H1 (cell line): ENCODE measurements at regions not wholly inside any gene's neighbourhood (a gene's known extent, or its start where the extent isn't known, plus 50 kb on each side); places are given as distances from the start of the nearest gene placed in this dataset.

ENCODE experiments used
- CTCF ChIA-PET: fragments of 300-600 bp; sonication (Branson Sonifier 250); formaldehyde crosslinking; loops from one replicate; lab custom pipeline; 2021; ENCODE audit not compliant: partially characterized antibody; lab: Charles Lee
- POLR2A ChIA-PET: fragments of 300-600 bp; sonication (Branson Sonifier 250); formaldehyde crosslinking; loops from one replicate; lab custom pipeline; 2021; ENCODE audit warnings: inconsistent platforms; ENCODE audit not compliant: partially characterized antibody; lab: Charles Lee
- DNase-seq, 2 experiments: peaks; one replicate each; pipeline versions ENCODE4 v3.0.0 to v3.0.0-alpha.2; 2010 to 2022; ENCODE audit warnings: low spot score in 2 of 2, low read depth in 1 of 2, mixed read lengths in 1 of 2
- FAIRE-seq: peaks from 2 replicates; lab custom pipeline; 2011; peaks lifted over from hg19 to GRCh38; lab: Jason Lieb, UNC
- H2AFZ ChIP-seq: 2 replicates; pipeline ENCODE4 v1.8.1; 2012; ENCODE audit warnings: low read length, inconsistent platforms
- H2AK5ac ChIP-seq: 2 replicates; pipeline ENCODE4 v1.6.1; 2013; ENCODE audit warnings: low read depth, low read length
- H2BK120ac ChIP-seq: replicated peaks from 2 replicates; pipeline ENCODE3; 2013; ENCODE audit warnings: low read depth, low read length, inconsistent platforms
- H2BK12ac ChIP-seq: 2 replicates; pipeline ENCODE4 v1.6.1; 2013; ENCODE audit warnings: low read depth, low read length
- H2BK15ac ChIP-seq: 2 replicates; pipeline ENCODE4 v1.6.1; 2013; ENCODE audit warnings: low read length
- H2BK20ac ChIP-seq: 2 replicates; pipeline ENCODE4 v1.6.1; 2013; ENCODE audit warnings: low read length
- H2BK5ac ChIP-seq: 2 replicates; pipeline ENCODE4 v1.6.1; 2013; ENCODE audit warnings: low read depth, low read length
- H3K14ac ChIP-seq: 2 replicates; pipeline ENCODE4 v1.6.1; 2013; ENCODE audit warnings: inconsistent platforms; ENCODE audit not compliant: insufficient read length
- H3K18ac ChIP-seq: 2 replicates; pipeline ENCODE4 v1.6.1; 2013; ENCODE audit warnings: low read length; ENCODE audit errors: extremely low read depth
- H3K23ac ChIP-seq: 2 replicates; pipeline ENCODE4 v1.6.1; 2013; ENCODE audit warnings: inconsistent platforms; ENCODE audit not compliant: insufficient read length
- H3K23me2 ChIP-seq: 2 replicates; pipeline ENCODE4 v1.6.1; 2013; ENCODE audit warnings: low read depth, low read length
- H3K27ac ChIP-seq: 2 replicates; pipeline ENCODE4 v1.6.1; 2011; ENCODE audit warnings: low read depth, low read length, inconsistent platforms
- H3K27me3 ChIP-seq, 4 experiments: replicated peaks in 1 of 4; 1 replicate in 1 of 4; 2 replicates in 3 of 4; pipeline versions ENCODE4 v1.6.1 to v1.8.1; 2011 to 2013; ENCODE audit warnings: low read length in 3 of 4, mild to moderate bottlenecking in 3 of 4, inconsistent platforms in 2 of 4, mixed read lengths in 2 of 4, moderate library complexity in 1 of 4; ENCODE audit not compliant: control insufficient read depth in 3 of 4, insufficient read depth in 3 of 4; ENCODE audit errors: extremely low read depth in 1 of 4
- H3K36me3 ChIP-seq, 4 experiments: 2 replicates each; pipeline versions ENCODE4 v1.6.1 to v1.8.1; 2011 to 2013; ENCODE audit warnings: mild to moderate bottlenecking in 4 of 4, low read length in 3 of 4, moderate library complexity in 2 of 4, control low read depth in 1 of 4, inconsistent platforms in 1 of 4; ENCODE audit not compliant: insufficient read depth in 4 of 4, control insufficient read depth in 2 of 4
- H3K4ac ChIP-seq: replicated peaks from 2 replicates; pipeline ENCODE3; 2013; ENCODE audit warnings: low read length, low read depth, mixed read lengths, inconsistent platforms; ENCODE audit not compliant: insufficient read length
- H3K4me1 ChIP-seq, 4 experiments: replicated peaks in 1 of 4; 1 replicate in 1 of 4; 2 replicates in 3 of 4; pipeline versions ENCODE4 v1.6.1 to v1.8.1; 2011 to 2013; ENCODE audit warnings: low read length in 3 of 4, inconsistent platforms in 2 of 4, mixed read lengths in 1 of 4; ENCODE audit not compliant: insufficient read depth in 4 of 4, control insufficient read depth in 3 of 4
- H3K4me2 ChIP-seq, 2 experiments: 2 replicates each; pipeline versions ENCODE4 v1.6.1 to v1.8.1; 2011 to 2013; ENCODE audit warnings: low read depth in 2 of 2, low read length in 2 of 2, control low read depth in 1 of 2, inconsistent platforms in 1 of 2, mild to moderate bottlenecking in 1 of 2; ENCODE audit not compliant: insufficient read depth in 1 of 2
- H3K4me3 ChIP-seq, 4 experiments: fragments of 200-600, 300-600 bp in 1 of 4; sonication (generic), shearing (Covaris generic), sonication (Bioruptor Twin) in 1 of 4; 2 replicates each; pipeline versions ENCODE4 v1.5.1 to v1.8.1; 2011 to 2016; ENCODE audit warnings: low read length in 4 of 4, low read depth in 3 of 4, control low read depth in 2 of 4, inconsistent platforms in 2 of 4, mild to moderate bottlenecking in 2 of 4, mixed read lengths in 1 of 4, moderate library complexity in 1 of 4; ENCODE audit not compliant: insufficient read depth in 2 of 4; ENCODE audit errors: extremely low read depth in 1 of 4
- H3K56ac ChIP-seq: replicated peaks from 2 replicates; pipeline ENCODE3; 2013; ENCODE audit warnings: low read depth, mild to moderate bottlenecking, mixed read lengths, low read length, inconsistent platforms; ENCODE audit not compliant: insufficient read length
- H3K79me1 ChIP-seq: 2 replicates; pipeline ENCODE4 v1.6.1; 2013; ENCODE audit warnings: low read depth, low read length, control low read depth
- H3K79me2 ChIP-seq, 2 experiments: 2 replicates each; pipeline versions ENCODE4 v1.6.1 to v1.8.1; 2012 to 2013; ENCODE audit warnings: low read length in 2 of 2, mild to moderate bottlenecking in 2 of 2, inconsistent platforms in 1 of 2; ENCODE audit not compliant: insufficient read depth in 2 of 2, control insufficient read depth in 1 of 2
- H3K9ac ChIP-seq, 4 experiments: replicated peaks in 1 of 4; 1 replicate in 1 of 4; 2 replicates in 3 of 4; pipeline versions ENCODE4 v1.6.1 to v1.8.1; 2011 to 2013; ENCODE audit warnings: low read depth in 3 of 4, low read length in 3 of 4, control low read depth in 2 of 4, mild to moderate bottlenecking in 2 of 4, moderate library complexity in 2 of 4, inconsistent platforms in 1 of 4; ENCODE audit errors: extremely low read depth in 1 of 4
- H3K9me3 ChIP-seq, 2 experiments: 2 replicates each; pipeline versions ENCODE4 v1.6.1 to v1.8.1; 2012 to 2013; ENCODE audit warnings: mild to moderate bottlenecking in 2 of 2, moderate library complexity in 2 of 2, control low read depth in 1 of 2, inconsistent platforms in 1 of 2, low read depth in 1 of 2, low read length in 1 of 2, mixed read lengths in 1 of 2; ENCODE audit not compliant: insufficient read depth in 2 of 2
- H4K20me1 ChIP-seq, 2 experiments: replicated peaks in 1 of 2; 2 replicates each; pipeline versions ENCODE3 to v1.8.1; 2011 to 2013; ENCODE audit warnings: inconsistent platforms in 2 of 2, low read length in 2 of 2, mild to moderate bottlenecking in 1 of 2; ENCODE audit not compliant: insufficient read depth in 2 of 2, control insufficient read depth in 1 of 2
- H4K5ac ChIP-seq: 2 replicates; pipeline ENCODE4 v1.6.1; 2013; ENCODE audit warnings: low read length, low read depth, mixed read lengths, inconsistent platforms; ENCODE audit not compliant: insufficient read length
- H4K8ac ChIP-seq: 2 replicates; pipeline ENCODE4 v1.8.0; 2013; ENCODE audit warnings: mild to moderate bottlenecking, moderate library complexity, low read length, inconsistent platforms; ENCODE audit not compliant: insufficient read depth; ENCODE audit errors: extremely low read depth
- H4K91ac ChIP-seq: replicated peaks from 2 replicates; pipeline ENCODE3; 2013; ENCODE audit warnings: low read length, mixed read lengths, inconsistent platforms; ENCODE audit not compliant: insufficient read length
- GTF2F1 ChIP-seq: IDR thresholded peaks from 2 replicates; pipeline ENCODE4 v1.6.1; 2012; ENCODE audit warnings: low read depth, low read length, improper control_type of control experiment, borderline replicate concordance
- TAF7 ChIP-seq: optimal IDR thresholded peaks from 2 replicates; pipeline ENCODE3; 2011; ENCODE audit warnings: low read depth, mild to moderate bottlenecking, inconsistent platforms, low read length, moderate library complexity, borderline replicate concordance
- WGBS, 2 experiments: shearing (Covaris generic) in 1 of 2; methylation state at CpG; one replicate each; pipeline versions ENCODE4 v1.1.6 to v1.1.7; 2013 to 2015; ENCODE audit warnings: low lambda C conversion rate in 2 of 2, mixed read lengths in 2 of 2, inconsistent platforms in 1 of 2, low coverage in 1 of 2, missing lambda C conversion rate in 1 of 2; ENCODE audit not compliant: insufficient replicate concordance in 2 of 2, insufficient coverage in 1 of 2, insufficient read length in 1 of 2; ENCODE audit errors: extremely low coverage in 1 of 2, missing lambda C conversion rate in 1 of 2; 5-methylcytosine and 5-hydroxymethylcytosine counted together

GRCh38 chr16:76741623-76742022, 449.4 kb upstream of the MON1B start:
- H3K79me1 ChIP-seq, result no peaks in the 10 kb centered on the region
- 0 out of 4 replicates have a peak, but pooled peaks cover 0 to 3% of the 10 kb centered on the region in 2 experiments for H3K9me3 ChIP-seq
- WGBS, 2 experiments, result 94% methylated on average over 4 of the region's 4 CpGs; no CpG with 5 or more reads in 1 of the 2 experiments
- H4K5ac ChIP-seq, result no peak overlapping the region
- no peak overlapping the region for H4K91ac ChIP-seq
- H3K14ac ChIP-seq, result no peak overlapping the region
- no peak overlapping the region for H3K4ac ChIP-seq
- H2AFZ ChIP-seq, result no peak overlapping the region
- FAIRE-seq (no peak), DNase-seq (no peak)
- no peak overlapping the region for H3K18ac ChIP-seq
- H3K9ac ChIP-seq, result no peak overlapping the region
- no peak overlapping the region for H2BK120ac ChIP-seq
- H2BK15ac ChIP-seq, result no peak overlapping the region
- H3K4me1 ChIP-seq, result peaks cover 0 to 3% (median 0%) of the 10 kb centered on the region in 4 experiments; a peak in 1 of 7 replicates
- H3K56ac ChIP-seq, result no peak overlapping the region
- CTCF ChIA-PET, result interaction anchor here (1.3 kb wide), 1 partner anchor 940 kb away, joined by 4 read pairs; no protein-coding TSS in a partner anchor
- H2AK5ac ChIP-seq, result no peak overlapping the region
- no peak overlapping the region for H2BK5ac ChIP-seq
- no peaks in the 10 kb centered on the region for H3K36me3 ChIP-seq
- no peak overlapping the region for H3K27ac ChIP-seq
- no peaks in the 10 kb centered on the region for H3K79me2 ChIP-seq
- TF ChIP-seq GTF2F1 (no peak), TAF7 (no peak)
- no peaks in the 10 kb centered on the region for H3K23me2 ChIP-seq
- no peaks in the 10 kb centered on the region for H4K20me1 ChIP-seq
- H4K8ac ChIP-seq, result no peak overlapping the region
- no peak overlapping the region for H3K23ac ChIP-seq
- no peak overlapping the region for H2BK20ac ChIP-seq
- no peak overlapping the region for H3K4me2 ChIP-seq
- H3K27me3 ChIP-seq, result no peaks in the 10 kb centered on the region
- POLR2A ChIA-PET, result no interaction called here
- no peak overlapping the region for H2BK12ac ChIP-seq
- H3K4me3 ChIP-seq, result no peak overlapping the region
